GM12864 (cell line): ENCODE measurements at regions not wholly inside any gene's neighbourhood (a gene's known extent, or its start where the extent isn't known, plus 50 kb on each side); places are given as distances from the start of the nearest gene placed in this dataset.

ENCODE experiments used
- DNase-seq: peaks from one replicate; pipeline ENCODE4 v3.0.0-alpha.2; 2011; ENCODE audit warnings: low read depth
- H3K4me3 ChIP-seq: 2 replicates; pipeline ENCODE4 v1.5.1; 2011; ENCODE audit warnings: mild to moderate bottlenecking, low read depth, low read length, control low read depth
- TF ChIP-seq, protein P1 (sequence below): IDR thresholded peaks from 2 replicates; pipeline ENCODE4 v1.5.1; 2011; ENCODE audit warnings: low read depth, mild to moderate bottlenecking, moderate library complexity, low read length, control low read depth, inconsistent platforms; ENCODE audit errors: missing control alignments

DNA sequence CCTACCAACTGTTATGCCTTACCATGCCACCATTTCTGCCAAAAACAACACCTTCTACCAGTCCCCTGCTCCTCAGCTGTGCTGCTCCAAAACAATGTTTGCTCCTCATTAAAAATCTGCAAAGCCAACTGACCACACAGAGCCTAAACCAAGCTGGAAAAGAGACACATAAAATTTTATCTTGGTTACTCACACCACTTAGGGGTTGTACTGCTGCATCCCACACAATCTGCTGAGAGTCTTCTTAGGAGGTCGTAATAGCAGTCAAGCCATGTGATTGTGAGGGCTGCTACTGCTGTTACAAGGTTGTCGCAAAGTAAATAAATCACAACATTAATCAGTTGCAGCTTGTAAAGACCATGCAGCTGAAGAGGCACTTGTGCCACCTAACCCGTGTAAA is 607.4 kb upstream of the FAM241A start:
- DNase-seq = no peak
- H3K4me3 ChIP-seq = no peak overlapping the region
- TF ChIP-seq, protein P1, sequence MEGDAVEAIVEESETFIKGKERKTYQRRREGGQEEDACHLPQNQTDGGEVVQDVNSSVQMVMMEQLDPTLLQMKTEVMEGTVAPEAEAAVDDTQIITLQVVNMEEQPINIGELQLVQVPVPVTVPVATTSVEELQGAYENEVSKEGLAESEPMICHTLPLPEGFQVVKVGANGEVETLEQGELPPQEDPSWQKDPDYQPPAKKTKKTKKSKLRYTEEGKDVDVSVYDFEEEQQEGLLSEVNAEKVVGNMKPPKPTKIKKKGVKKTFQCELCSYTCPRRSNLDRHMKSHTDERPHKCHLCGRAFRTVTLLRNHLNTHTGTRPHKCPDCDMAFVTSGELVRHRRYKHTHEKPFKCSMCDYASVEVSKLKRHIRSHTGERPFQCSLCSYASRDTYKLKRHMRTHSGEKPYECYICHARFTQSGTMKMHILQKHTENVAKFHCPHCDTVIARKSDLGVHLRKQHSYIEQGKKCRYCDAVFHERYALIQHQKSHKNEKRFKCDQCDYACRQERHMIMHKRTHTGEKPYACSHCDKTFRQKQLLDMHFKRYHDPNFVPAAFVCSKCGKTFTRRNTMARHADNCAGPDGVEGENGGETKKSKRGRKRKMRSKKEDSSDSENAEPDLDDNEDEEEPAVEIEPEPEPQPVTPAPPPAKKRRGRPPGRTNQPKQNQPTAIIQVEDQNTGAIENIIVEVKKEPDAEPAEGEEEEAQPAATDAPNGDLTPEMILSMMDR = no peak

DNA sequence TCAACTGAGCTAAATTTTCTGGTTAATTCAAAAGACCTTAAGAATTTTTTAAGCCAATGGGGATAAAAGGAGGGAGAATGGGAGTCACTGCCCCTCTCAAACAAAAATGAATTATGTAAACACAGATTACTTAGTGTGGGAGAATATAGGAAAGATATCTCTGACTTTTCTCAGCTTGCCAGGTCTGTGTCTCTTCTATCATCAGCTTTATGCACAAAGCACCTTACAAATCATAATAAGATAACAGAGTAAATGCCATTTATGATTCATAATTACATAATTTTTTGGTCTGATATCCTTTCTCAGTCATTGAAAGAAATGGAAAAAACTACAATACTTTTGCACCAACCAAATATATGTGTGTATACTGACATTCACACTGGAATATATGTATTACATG is 604.6 kb upstream of the FAM241A start:
- TF ChIP-seq, protein P1 = no peak
- H3K4me3 ChIP-seq = no peak overlapping the region
- no peak for DNase-seq

DNA sequence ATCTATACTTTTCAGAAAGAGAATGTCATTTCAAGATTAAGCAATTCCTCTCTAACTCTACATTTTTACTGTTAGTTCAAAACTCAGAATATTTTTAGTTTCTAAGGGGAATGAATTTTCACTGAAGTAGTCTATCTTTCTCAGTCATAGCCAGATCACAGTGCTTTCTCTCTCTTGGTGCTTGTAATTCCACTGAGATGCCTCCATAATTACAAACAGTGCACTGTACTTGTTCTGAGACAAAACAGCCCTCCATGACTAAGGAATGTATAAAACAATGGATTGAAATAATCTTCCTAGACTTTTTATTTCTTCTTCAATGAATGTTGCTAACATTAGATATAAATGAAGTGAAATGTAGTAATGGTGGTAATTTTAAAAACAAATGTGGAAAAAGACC is 603.2 kb upstream of the FAM241A start:
- no peak for DNase-seq
- H3K4me3 ChIP-seq = no peak overlapping the region
- TF ChIP-seq, protein P1 = no peak

DNA sequence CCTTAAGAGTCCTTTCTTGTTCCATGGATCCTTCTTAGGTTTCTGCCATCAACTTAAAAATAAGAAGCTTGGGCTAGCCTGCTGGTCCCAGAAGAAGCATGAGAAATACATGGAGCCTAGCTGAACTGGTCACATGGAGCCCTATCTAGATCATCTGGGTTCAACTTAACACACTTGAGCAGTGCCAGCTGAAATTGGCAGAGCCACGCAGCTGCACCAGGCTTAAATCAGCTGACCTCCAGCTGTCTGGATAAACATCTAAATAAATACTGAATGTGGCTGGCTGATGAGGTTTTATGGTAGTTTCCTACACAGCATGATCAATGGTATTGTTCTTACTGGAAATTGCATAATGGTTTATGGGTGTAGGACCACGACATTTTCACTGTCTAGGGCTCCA is 598.4 kb upstream of the FAM241A start:
- no peak for DNase-seq
- H3K4me3 ChIP-seq = no peak overlapping the region
- TF ChIP-seq, protein P1 = no peak

DNA sequence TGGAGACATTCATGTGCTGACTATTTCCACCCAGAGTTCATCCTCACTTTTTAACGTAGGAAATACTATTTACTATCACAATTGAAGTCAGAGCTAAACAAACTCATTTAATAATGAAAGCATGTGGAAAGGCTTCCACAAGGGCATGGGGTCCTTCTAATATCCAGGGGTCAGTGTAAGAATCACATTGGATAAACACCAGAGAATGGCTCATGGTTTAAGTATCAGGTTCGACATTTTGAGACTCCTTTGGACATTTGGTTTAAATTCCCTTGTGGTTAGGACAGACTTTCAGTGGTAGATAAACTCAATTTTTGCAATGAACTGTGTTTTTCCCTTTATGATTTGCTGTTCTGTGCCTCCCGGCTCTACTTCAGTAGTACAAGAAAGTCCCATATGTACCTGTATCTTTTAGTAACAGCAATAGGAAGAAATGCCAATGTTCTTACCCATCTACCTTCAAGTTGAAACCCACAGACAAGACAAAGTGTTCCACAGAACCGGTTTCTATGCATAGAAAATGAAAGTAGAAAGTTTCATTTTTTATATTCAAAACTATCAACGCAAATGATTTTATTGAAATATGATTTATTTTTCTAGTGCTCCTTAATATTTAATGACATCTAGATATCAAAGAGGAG is 589.0 kb upstream of the FAM241A start:
- DNase-seq = no peak
- TF ChIP-seq, protein P1 = no peak
- no peak overlapping the region for H3K4me3 ChIP-seq

DNA sequence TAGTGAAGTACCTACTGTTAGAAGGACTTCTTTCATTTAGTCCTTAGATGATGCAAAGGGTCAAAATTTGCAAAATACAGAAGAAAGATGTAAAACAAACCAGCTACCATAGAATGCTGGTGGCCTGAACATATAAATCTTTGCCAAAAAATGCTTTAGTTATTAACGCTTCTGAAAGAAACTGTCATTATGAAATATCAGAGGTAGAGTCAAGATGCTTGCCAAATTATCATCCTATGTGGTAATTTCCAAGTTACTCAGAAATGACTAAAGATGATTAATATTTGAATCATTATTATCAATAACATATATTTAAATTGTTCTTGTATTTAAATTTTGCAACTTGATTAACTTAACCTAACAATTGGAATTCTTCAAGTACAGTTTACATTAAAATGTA is 588.4 kb upstream of the FAM241A start:
- no peak overlapping the region for H3K4me3 ChIP-seq
- TF ChIP-seq, protein P1 = no peak
- DNase-seq = no peak

DNA sequence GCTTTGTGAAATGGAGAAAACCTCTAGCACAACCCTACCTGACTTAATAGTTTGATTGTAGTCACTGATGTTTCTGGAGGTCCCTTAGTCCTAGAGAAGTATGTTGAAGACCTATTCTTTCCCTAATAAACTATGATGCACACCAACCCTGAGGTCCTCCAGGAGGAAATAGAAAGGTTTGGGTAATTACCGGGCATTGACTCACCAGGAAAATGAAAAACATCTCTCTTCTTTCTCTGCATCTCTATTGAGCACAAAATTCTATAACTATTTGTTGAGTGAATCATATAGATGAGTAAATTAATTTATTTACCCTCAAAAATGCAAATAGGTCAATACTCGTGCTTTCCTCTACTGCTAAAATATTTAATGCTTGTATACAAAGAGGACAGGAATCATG is 582.4 kb upstream of the FAM241A start:
- TF ChIP-seq, protein P1 = no peak
- no peak for DNase-seq
- H3K4me3 ChIP-seq = no peak overlapping the region
